Nephron progenitor cell (in vitro differentiated cells): ENCODE measurements at regions not wholly inside any gene's neighbourhood (a gene's known extent, or its start where the extent isn't known, plus 50 kb on each side); places are given as distances from the start of the nearest gene placed in this dataset.
A peak's percentile ranks its signal among the peaks of the same experiment; 100 is the strongest.

Experiments used
- DNase-seq: peaks from one replicate; pipeline ENCODE4 v3.0.0; 2021
- H3K27ac Mint-ChIP-seq: 2 replicates; pipeline ENCODE4 v1.8.0; 2021; ENCODE audit warnings: mild to moderate bottlenecking, moderate library complexity, mixed read lengths
- H3K27me3 Mint-ChIP-seq: 2 replicates; pipeline ENCODE4 v1.8.0; 2021; ENCODE audit warnings: mild to moderate bottlenecking, low read depth, mixed read lengths; ENCODE audit not compliant: poor library complexity
- H3K36me3 Mint-ChIP-seq: 2 replicates; pipeline ENCODE4 v1.8.0; 2021; ENCODE audit warnings: low read depth, mixed read lengths
- H3K4me1 Mint-ChIP-seq: 2 replicates; pipeline ENCODE4 v1.8.0; 2021; ENCODE audit warnings: mixed read lengths
- H3K4me3 Mint-ChIP-seq: 2 replicates; pipeline ENCODE4 v1.8.0; 2021; ENCODE audit warnings: mild to moderate bottlenecking, moderate library complexity, mixed read lengths
- H3K9me3 Mint-ChIP-seq: 2 replicates; pipeline ENCODE4 v1.8.0; 2021; ENCODE audit warnings: mild to moderate bottlenecking, moderate library complexity, mixed read lengths
- CTCF ChIP-seq: fragments of 200-600 bp; sonication (generic); IDR thresholded peaks from 2 replicates; pipeline ENCODE4 v1.5.0; 2021; ENCODE audit warnings: antibody characterized with exemption

DNA sequence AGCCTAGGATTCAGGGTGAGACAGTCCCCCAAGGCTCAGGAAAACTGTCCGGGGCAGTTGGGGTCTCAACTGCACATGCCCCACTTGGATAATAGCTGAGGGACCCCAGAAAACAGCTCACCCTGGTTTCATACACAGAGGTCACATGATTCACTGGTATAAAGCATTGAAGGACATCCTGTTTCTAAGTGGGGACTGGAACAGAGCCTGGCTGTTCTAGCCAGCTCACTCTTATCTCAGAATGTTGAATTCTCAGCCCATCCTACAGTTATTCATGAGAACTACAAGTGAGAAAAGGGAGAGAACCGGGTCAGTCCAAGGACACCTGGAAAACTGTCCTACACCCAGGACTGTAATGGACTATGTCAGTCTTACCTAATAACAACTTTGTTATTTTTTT is 170.9 kb downstream of the FGF1 start:
- Mint-ChIP-seq H3K27ac (no peak overlapping the region), H3K36me3 (peaks cover 13% of the 10 kb centered on the region), H3K4me3 (no peak overlapping the region), H3K4me1 (peaks cover 40% of the 10 kb centered on the region), H3K27me3 (no peaks in the 10 kb centered on the region), H3K9me3 (peaks cover 18% of the 10 kb centered on the region)
- DNase-seq: no peak
- TF ChIP-seq CTCF: no peak

- no peak overlapping the region for H3K4me3 Mint-ChIP-seq
- no peak for TF ChIP-seq CTCF
- no peak overlapping the region for H3K27ac Mint-ChIP-seq
- peaks cover 18% of the 10 kb centered on the region for H3K9me3 Mint-ChIP-seq
- H3K4me1 Mint-ChIP-seq: peaks cover 47% of the 10 kb centered on the region
- no peaks in the 10 kb centered on the region for H3K27me3 Mint-ChIP-seq
- H3K36me3 Mint-ChIP-seq: peaks cover 13% of the 10 kb centered on the region
- DNase-seq: no peak
Observed at GRCh38 chr5:142514196-142514595, 171.7 kb downstream of the FGF1 start.

DNA sequence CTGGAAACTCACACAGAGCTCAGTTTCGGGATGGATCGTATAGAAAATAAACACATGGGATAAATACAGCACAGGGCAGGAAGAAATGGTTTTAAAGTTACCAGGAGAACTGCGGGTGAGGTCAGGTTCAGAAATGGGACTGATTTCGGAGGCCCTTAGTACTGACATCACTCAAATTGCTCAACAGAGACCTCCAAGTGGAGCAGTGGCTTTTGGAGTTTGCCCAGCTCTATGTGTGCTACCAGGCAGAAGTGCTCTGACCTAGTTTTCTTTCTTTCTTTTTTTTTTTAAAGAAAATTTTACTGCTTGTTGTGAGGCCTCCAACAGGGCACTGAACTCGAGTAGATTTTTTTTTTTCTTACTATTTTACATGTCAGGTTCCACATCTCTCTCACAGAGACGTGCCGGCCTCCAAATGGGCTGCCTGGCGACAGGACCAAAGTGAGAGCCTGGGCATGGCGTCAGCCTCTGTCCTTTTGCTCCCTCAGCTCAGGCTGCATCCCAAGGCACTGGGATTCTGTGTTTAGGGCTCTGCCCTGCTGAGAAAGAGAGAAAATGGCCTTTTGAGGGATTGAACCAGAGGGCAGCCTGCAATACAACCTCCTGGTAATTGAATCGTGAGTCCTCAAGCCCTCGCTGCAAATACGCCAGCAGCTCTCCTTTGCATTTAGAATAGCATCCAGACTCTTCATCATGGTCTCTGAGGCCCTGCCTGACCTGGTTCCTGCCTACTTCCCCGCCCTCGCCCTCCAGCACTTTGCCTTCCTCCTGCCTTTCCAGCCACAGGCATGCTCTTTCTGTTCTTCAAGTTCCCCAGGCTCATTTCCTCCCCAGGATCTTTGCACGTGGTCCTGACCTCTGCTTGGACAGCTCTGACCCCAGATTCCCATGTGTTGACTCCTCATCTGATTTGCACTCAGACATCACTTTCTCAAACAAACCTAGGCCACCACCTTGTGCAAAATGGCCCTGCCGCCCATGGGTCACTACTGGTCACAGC is 173.5 kb downstream of the FGF1 start:
- peak overlapping the region; percentile 80 for H3K27ac Mint-ChIP-seq

DNA sequence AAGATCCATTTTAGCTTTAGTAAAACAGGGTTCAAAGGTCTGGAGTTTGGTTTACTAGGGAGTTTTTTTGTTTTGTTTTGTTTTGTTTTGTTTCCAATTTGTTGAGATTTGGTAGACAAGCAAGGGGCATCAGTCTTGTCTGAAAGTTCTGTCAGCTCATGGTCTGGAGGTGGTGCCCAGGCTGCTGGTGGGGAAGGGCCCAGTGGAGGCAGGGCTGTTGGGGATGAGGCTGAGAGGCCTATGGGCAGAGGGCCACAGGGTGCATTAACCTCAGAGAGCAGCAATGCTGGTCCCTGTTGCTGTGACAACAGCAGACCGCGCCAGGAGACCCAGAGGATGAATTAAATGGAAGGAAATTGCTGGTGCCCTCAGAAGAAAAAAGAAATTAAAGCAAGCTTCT is 174.5 kb downstream of the FGF1 start:
- Mint-ChIP-seq H3K36me3 (peaks cover 4% of the 10 kb centered on the region), H3K9me3 (peaks cover 4% of the 10 kb centered on the region), H3K27ac (no peak overlapping the region), H3K4me1 (peaks cover 67% of the 10 kb centered on the region), H3K4me3 (no peak overlapping the region), H3K27me3 (no peaks in the 10 kb centered on the region)
- no peak for DNase-seq
- no peak for TF ChIP-seq CTCF

More for the DNA sequence above, 173.5 kb downstream of the FGF1 start:
- DNase-seq: no peak
- peaks cover 59% of the 10 kb centered on the region for H3K4me1 Mint-ChIP-seq
- no peak for TF ChIP-seq CTCF
- peak overlapping the region; percentile 34 for H3K4me3 Mint-ChIP-seq
- peaks cover 13% of the 10 kb centered on the region for H3K36me3 Mint-ChIP-seq
- H3K27me3 Mint-ChIP-seq: no peaks in the 10 kb centered on the region
- H3K9me3 Mint-ChIP-seq: peaks cover 14% of the 10 kb centered on the region

DNA sequence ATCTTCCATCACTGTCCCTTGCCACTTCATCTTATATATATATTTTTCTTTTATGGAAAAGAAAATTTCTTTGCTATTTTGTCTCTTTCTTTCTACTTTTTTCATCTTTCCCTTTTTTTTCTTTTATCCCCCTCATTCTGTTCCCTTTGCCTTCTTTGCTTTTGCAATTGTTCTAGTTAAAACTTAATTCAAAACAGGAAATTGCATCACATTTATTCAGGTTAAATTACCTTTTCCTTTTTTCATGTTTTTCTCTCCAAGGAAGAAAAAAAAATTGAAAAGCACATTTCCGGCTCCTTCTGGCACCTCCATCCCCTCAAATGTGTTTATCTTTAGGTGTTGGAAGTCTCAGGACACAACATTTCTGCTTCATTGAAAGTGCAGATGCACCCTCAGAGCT is 176.9 kb downstream of the FGF1 start:
- H3K4me1 Mint-ChIP-seq: peaks cover 71% of the 10 kb centered on the region
- peak overlapping the region; percentile 83 for H3K27ac Mint-ChIP-seq
- H3K4me3 Mint-ChIP-seq: peak overlapping the region; percentile 58

More for the DNA sequence above, 176.9 kb downstream of the FGF1 start:
- H3K27me3 Mint-ChIP-seq: no peaks in the 10 kb centered on the region
- no peak for DNase-seq
- H3K36me3 Mint-ChIP-seq: no peaks in the 10 kb centered on the region
- no peaks in the 10 kb centered on the region for H3K9me3 Mint-ChIP-seq
- no peak for TF ChIP-seq CTCF
